AG09319 (cell line): ENCODE measurements at regions not wholly inside any gene's neighbourhood (a gene's known extent, or its start where the extent isn't known, plus 50 kb on each side); places are given as distances from the start of the nearest gene placed in this dataset.

ENCODE experiments used
- DNase-seq: peaks from one replicate; pipeline ENCODE4 v3.0.0-alpha.2; 2010; ENCODE audit warnings: low read depth; ENCODE audit errors: extremely low read depth
- CTCF ChIP-seq: IDR thresholded peaks from 2 replicates; pipeline ENCODE4 v1.5.1; 2011; ENCODE audit warnings: low read depth, mild to moderate bottlenecking, inconsistent platforms, low read length, moderate library complexity

GRCh38 chr21:28877318-28877884 is 115.3 kb downstream of the LTN1 start:
- no peak for TF ChIP-seq CTCF
- no peak for DNase-seq

DNA sequence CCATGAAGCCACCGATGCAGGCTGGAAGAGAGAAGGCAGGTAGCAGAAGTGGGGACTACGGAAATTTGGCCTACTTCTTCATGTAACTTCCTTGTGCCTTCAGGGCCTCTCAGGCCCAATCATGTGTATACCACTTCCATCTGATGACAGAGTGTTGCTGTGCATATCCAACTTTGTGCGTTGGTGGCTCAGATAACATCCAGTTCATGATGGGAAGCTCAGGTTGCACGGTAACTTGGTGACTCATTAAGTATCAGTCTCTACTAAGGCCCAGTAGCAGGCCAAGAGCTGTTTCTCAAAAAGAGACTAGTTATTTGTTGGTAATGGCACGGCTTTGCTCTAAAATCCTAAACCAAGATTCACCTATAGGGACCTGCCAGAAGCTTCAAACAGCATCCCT is 117.6 kb downstream of the LTN1 start:
- DNase-seq = no peak
- no peak for TF ChIP-seq CTCF

- DNase-seq = no peak
- TF ChIP-seq CTCF = no peak
Measured at GRCh38 chr21:28872218-28872617, 120.5 kb downstream of the LTN1 start.

DNA sequence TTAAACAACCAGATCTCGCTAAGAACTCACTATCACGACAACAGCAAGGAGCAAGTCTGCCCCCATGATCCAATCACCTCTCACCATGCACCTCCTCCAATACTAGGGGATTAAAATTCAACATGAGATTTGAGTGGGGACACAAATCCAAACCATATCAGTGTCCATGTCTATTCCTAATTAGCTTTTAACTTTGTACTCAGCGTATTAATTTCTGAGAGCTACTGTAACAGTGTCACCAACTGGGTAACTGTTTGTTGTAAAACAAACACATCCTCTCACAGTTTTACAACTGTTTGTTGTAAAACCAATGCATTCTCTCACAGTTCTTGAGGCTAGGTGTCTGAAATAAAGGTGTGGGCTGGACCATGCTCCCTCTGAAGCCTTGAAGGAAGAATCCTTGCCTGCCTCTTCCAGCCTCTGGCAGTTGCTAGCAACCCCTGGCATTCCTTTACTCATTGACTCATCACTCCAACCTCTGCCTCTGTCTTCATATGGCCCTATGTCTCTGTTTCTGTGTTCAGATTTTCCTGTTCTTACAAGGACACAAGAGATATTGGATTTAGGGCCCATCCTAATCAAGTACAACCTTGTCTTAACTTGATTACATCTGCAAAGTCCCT is 121.2 kb downstream of the LTN1 start:
- no peak for DNase-seq
- no peak for TF ChIP-seq CTCF

GRCh38 chr21:28867401-28867800 is 125.3 kb downstream of the LTN1 start:
- no peak for DNase-seq

DNA sequence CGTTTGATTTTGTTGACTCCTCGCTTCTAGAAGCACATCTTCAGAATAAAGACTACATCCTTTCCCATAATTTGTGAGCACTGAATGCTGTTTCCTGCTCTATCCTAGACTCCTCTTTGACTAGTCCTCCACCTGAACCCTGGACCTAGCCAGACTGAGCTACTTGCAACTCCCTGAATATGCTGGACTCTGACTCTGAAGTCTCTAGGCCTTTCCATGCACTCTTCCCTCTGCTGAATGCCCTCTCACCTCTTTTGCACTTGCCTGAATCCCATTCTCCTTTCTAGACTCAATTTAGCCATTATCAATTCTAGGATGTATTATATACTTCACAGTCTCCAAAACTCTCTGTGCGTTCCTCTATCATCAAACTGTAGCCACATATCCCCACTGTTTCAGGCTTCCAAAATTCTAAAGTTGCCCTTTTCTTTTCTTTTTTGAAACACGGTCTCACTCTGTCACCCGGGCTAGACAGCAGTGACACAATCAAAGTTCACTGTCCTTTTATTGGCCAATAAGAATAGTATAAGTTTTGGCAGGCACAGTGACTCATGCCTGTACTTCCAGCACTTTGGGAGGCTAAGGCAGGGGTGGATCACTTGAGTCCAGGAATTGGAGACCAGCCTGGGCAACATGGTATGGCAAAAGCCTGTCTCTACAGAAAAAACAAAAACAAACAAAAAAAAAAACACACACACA is 127.0 kb downstream of the LTN1 start:
- DNase-seq = no peak
- no peak for TF ChIP-seq CTCF

More at GRCh38 chr21:28867401-28867800, 125.3 kb downstream of the LTN1 start:
- TF ChIP-seq CTCF = no peak

- no peak for TF ChIP-seq CTCF
- no peak for DNase-seq
Measured at GRCh38 chr21:28858424-28858823, 134.3 kb downstream of the LTN1 start.
